ENCODE measurements at regions not wholly inside any gene's neighbourhood (a gene's known extent, or its start where the extent isn't known, plus 50 kb on each side); places are given as distances from the start of the nearest gene placed in this dataset.

DNA sequence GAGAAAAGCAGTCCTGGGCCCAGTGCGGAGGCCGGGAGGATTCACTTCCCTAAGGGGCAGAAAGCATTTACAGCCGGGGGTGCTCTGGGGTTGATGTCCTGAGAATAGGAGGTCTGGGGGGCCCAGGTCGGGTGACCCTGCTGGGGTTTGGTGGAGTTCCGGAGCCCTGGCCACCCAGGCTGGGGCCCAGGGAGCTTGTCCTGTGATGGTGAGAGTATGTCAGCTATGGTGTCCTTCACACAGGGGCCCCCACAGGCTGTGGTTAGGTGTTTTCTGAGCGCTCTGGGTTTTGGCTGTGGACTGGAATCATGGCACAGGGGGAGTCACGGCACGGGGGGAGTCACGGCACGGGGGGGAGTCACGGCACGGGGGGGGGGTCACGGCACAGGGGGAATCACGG is 54.5 kb upstream of the TMEM18 start:
- no peaks in the 10 kb centered on the region for H3K36me3 ChIP-seq
- intact Hi-C loops (cut with DNase I): no loop called here
- H3K27me3 ChIP-seq (replicated peaks; ENCODE audit: insufficient read depth): peaks cover 2% of the 10 kb centered on the region
- no peaks in the 10 kb centered on the region for H3K9me3 ChIP-seq
- H3K4me1 ChIP-seq (replicated peaks): no peaks in the 10 kb centered on the region
- no peak for DNase-seq (ENCODE audit: low spot score)
- no peak overlapping the region for H3K4me3 ChIP-seq
- H3K27ac ChIP-seq: no peak overlapping the region
- no peak for TF ChIP-seq POLR2AphosphoS5 (IDR thresholded peaks at IDR 0.05)
- no peak for TF ChIP-seq CTCF (IDR thresholded peaks at IDR 0.05)
- TF ChIP-seq POLR2A (IDR thresholded peaks at IDR 0.05): no peak
- 85% methylated on average over 5 of the region's 14 CpGs for WGBS

DNA sequence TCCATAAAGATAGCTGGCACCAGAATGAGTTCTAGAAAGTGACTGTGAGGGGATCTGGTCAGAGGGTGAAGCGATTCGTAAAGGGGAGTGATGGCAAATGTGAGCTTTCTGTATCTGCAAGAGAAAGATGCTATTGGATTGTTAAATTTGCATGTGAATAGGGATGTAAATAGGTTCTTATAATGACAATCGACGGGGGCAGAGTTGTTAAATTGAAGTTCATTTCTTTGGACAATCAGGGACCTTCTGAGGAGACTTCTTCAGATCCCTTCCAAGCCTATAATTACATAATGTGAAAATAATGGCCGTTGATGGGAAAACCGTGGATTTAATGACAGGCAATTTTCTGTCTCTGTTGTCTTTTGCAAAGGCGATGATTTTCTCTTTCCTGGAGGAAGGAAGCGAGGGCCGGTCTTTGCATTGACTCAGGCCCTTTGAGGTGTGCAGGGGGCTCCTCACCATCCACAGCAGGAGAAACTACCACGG is 52.2 kb upstream of the TMEM18 start:
- H3K9me3 ChIP-seq: no peaks in the 10 kb centered on the region
- intact Hi-C loops (cut with DNase I): no loop called here
- DNase-seq (ENCODE audit: low spot score): no peak
- 50% methylated on average over 10 of the region's 10 CpGs for WGBS
- no peaks in the 10 kb centered on the region for H3K4me1 ChIP-seq (replicated peaks)
- H3K36me3 ChIP-seq: no peaks in the 10 kb centered on the region
- no peak for TF ChIP-seq POLR2AphosphoS5 (IDR thresholded peaks at IDR 0.05)
- no peak for TF ChIP-seq POLR2A (IDR thresholded peaks at IDR 0.05)
- no peak for TF ChIP-seq CTCF (IDR thresholded peaks at IDR 0.05)
- H3K4me3 ChIP-seq: no peak overlapping the region
- no peak overlapping the region for H3K27ac ChIP-seq
- H3K27me3 ChIP-seq (replicated peaks; ENCODE audit: insufficient read depth): peaks cover 2% of the 10 kb centered on the region

DNA sequence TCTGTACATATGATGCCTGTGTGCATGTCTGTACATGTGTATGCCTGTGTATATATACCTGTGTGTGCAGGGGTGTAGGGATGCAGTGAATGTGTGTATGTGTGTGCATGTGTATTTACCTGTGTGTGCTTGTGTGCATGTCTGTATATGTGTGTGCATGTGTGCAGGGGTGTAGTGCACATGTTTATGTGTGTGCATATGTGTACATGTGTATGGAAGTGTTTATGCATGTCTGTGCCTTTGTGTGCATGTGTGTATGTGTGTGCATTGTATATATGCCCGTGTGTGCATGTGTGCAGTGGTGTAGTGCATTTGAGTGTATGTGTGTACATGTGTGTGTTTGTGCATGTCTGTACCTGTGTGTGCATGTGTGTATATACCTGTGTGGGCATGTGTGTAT is 51.0 kb upstream of the TMEM18 start:
- Histone ChIP-seq H3K27me3 (replicated peaks; ENCODE audit: insufficient read depth) (peaks cover 2% of the 10 kb centered on the region), H3K4me3 (no peak overlapping the region), H3K4me1 (replicated peaks) (no peaks in the 10 kb centered on the region), H3K27ac (no peak overlapping the region), H3K36me3 (no peaks in the 10 kb centered on the region), H3K9me3 (no peaks in the 10 kb centered on the region)
- TF ChIP-seq POLR2AphosphoS5 (IDR thresholded peaks at IDR 0.05): no peak
- no peak for TF ChIP-seq CTCF (IDR thresholded peaks at IDR 0.05)
- no peak for TF ChIP-seq POLR2A (IDR thresholded peaks at IDR 0.05)
- DNase-seq (ENCODE audit: low spot score): no peak
- intact Hi-C loops (cut with DNase I): no loop called here
- WGBS: 92% methylated on average over 1 of the region's 1 CpG

- H3K36me3 ChIP-seq: no peaks in the 10 kb centered on the region
- DNase-seq (ENCODE audit: low spot score): no peak
- no peak overlapping the region for H3K4me3 ChIP-seq
- H3K27ac ChIP-seq: no peak overlapping the region
- H3K9me3 ChIP-seq: no peaks in the 10 kb centered on the region
- H3K4me1 ChIP-seq (replicated peaks): no peaks in the 10 kb centered on the region
- 84% methylated on average over 6 of the region's 6 CpGs for WGBS
- TF ChIP-seq POLR2A (IDR thresholded peaks at IDR 0.05) (no peak), CTCF (IDR thresholded peaks at IDR 0.05) (no peak), POLR2AphosphoS5 (IDR thresholded peaks at IDR 0.05) (no peak)
- peaks cover 2% of the 10 kb centered on the region for H3K27me3 ChIP-seq (replicated peaks; ENCODE audit: insufficient read depth)
- intact Hi-C loops (cut with DNase I): no loop called here
Observed at GRCh38 chr2:727071-727470, 49.9 kb upstream of the TMEM18 start.

Measured in prostate gland (tissue), 2 donors.